HG02885 (cell line): ENCODE measurements at regions not wholly inside any gene's neighbourhood (a gene's known extent, or its start where the extent isn't known, plus 50 kb on each side); places are given as distances from the start of the nearest gene placed in this dataset.
"Not testable (repeated sequence)": the region's sequence is repeated elsewhere in the genome, so short reads cannot be mapped to it uniquely, and the experiment has no call there.

Experiments used
- ATAC-seq: cut with Tn5 transposase; IDR thresholded peaks from one replicate; pipeline ENCODE4 v1.9.1; 2021; ENCODE audit warnings: mild to moderate bottlenecking; ENCODE audit not compliant: unreplicated experiment, poor library complexity

GRCh38 chr7:153698046-153698445, 354.2 kb upstream of the DPP6 start:
- ATAC-seq: no peak

- ATAC-seq: no peak
These were observed 350.5 kb upstream of the DPP6 start for GRCh38 chr7:153701678-153702077.

- not testable (repeated sequence) for ATAC-seq
These were observed 328.3 kb upstream of the DPP6 start for GRCh38 chr7:153723892-153724291.

GRCh38 chr7:153731504-153731903, 320.7 kb upstream of the DPP6 start:
- ATAC-seq: not testable (repeated sequence)

GRCh38 chr7:153743434-153743833, 308.8 kb upstream of the DPP6 start:
- ATAC-seq: not testable (repeated sequence)

GRCh38 chr7:153747969-153748368, 304.2 kb upstream of the DPP6 start:
- not testable (repeated sequence) for ATAC-seq

- ATAC-seq: not testable (repeated sequence)
These were observed 303.3 kb upstream of the DPP6 start for GRCh38 chr7:153748885-153749284.

GRCh38 chr7:153765869-153766268, 286.3 kb upstream of the DPP6 start:
- ATAC-seq: not testable (repeated sequence)

- ATAC-seq: not testable (repeated sequence)
These were observed 285.3 kb upstream of the DPP6 start for GRCh38 chr7:153766926-153767325.

- ATAC-seq: no peak
These were observed 279.2 kb upstream of the DPP6 start for GRCh38 chr7:153772966-153773365.

GRCh38 chr7:153776940-153777339, 275.3 kb upstream of the DPP6 start:
- peak; percentile 34 for ATAC-seq

GRCh38 chr7:153797363-153797762, 254.8 kb upstream of the DPP6 start:
- not testable (repeated sequence) for ATAC-seq

- no peak for ATAC-seq
These were observed 244.1 kb upstream of the DPP6 start for GRCh38 chr7:153808117-153808516.

GRCh38 chr7:153829525-153829924, 222.7 kb upstream of the DPP6 start:
- no peak for ATAC-seq

- ATAC-seq: no peak
These were observed 220.0 kb upstream of the DPP6 start for GRCh38 chr7:153832160-153832559.

GRCh38 chr7:153835103-153835502, 217.1 kb upstream of the DPP6 start:
- ATAC-seq: no peak

GRCh38 chr7:153835712-153836265, 216.4 kb upstream of the DPP6 start:
- no peak for ATAC-seq

GRCh38 chr7:153838591-153838990, 213.6 kb upstream of the DPP6 start:
- no peak for ATAC-seq

GRCh38 chr7:153840861-153841260, 211.3 kb upstream of the DPP6 start:
- no peak for ATAC-seq

GRCh38 chr7:153847828-153848227, 204.4 kb upstream of the DPP6 start:
- no peak for ATAC-seq

GRCh38 chr7:153852261-153852660, 199.9 kb upstream of the DPP6 start:
- no peak for ATAC-seq

GRCh38 chr7:153858355-153858754, 193.8 kb upstream of the DPP6 start:
- no peak for ATAC-seq

- ATAC-seq: no peak
These were observed 193.0 kb upstream of the DPP6 start for GRCh38 chr7:153859239-153859638.
